ENCODE measurements at regions not wholly inside any gene's neighbourhood (a gene's known extent, or its start where the extent isn't known, plus 50 kb on each side); places are given as distances from the start of the nearest gene placed in this dataset.
A peak's percentile ranks its signal among the peaks of the same experiment; 100 is the strongest.

- POLR2A ChIA-PET, result no interaction called here
- no peak for TF ChIP-seq SIN3A (IDR thresholded peaks at IDR 0.05; ENCODE audit: borderline replicate concordance, low read depth, low read length)
- no peak for TF ChIP-seq FOXM1 (IDR thresholded peaks at IDR 0.05; ENCODE audit: low read depth)
- no peak for TF ChIP-seq FOSL2 (IDR thresholded peaks at IDR 0.05; ENCODE audit: borderline replicate concordance, low read depth)
- no peak for TF ChIP-seq ELF1 (IDR thresholded peaks at IDR 0.05)
- no peak for TF ChIP-seq GATA2 (CRISPR knock-in tag; IDR thresholded peaks at IDR 0.05)
- TF ChIP-seq USF1 (IDR thresholded peaks at IDR 0.05; ENCODE audit: borderline replicate concordance, low read depth), result no peak
- H2AFZ ChIP-seq (ENCODE audit: low read depth), result no peak overlapping the region
- H3K27me3 ChIP-seq (ENCODE audit: insufficient read depth), result no peaks in the 10 kb centered on the region
- H3K9me3 ChIP-seq, result 0 out of 2 replicates have a peak, but pooled peaks cover 6% of the 10 kb centered on the region
- no peak overlapping the region for H3K27ac ChIP-seq (ENCODE audit: low read depth in 2 of 2, low read length in 1 of 2)
- no peak for DNase-seq
- H4K20me1 ChIP-seq (ENCODE audit: insufficient read depth), result no peaks in the 10 kb centered on the region
- peaks cover 0 to 2% of the 10 kb centered on the region in 2 experiments; a peak in 2 of 4 replicates for H3K4me1 ChIP-seq (ENCODE audit: control insufficient read depth in 1 of 2, insufficient read depth in 2 of 2, low read depth in 1 of 2, low read length in 1 of 2)
- no peak overlapping the region for H3K4me2 ChIP-seq
- H3K79me2 ChIP-seq (ENCODE audit: insufficient read depth), result no peaks in the 10 kb centered on the region
- no peak overlapping the region for H3K9ac ChIP-seq
- H3F3A ChIP-seq (replicated peaks; ENCODE audit: insufficient read depth), result no peaks in the 10 kb centered on the region
- WGBS (ENCODE audit: low lambda C conversion rate), result 69% methylated on average over 3 of the region's 3 CpGs
- no peaks in the 10 kb centered on the region for H3K36me3 ChIP-seq (replicated peaks in 1 of 2; ENCODE audit: control insufficient read depth in 1 of 2, insufficient read depth in 2 of 2, low read length in 1 of 2)
- H3K4me3 ChIP-seq (ENCODE audit: low read depth in 2 of 2, low read length in 1 of 2), result no peak overlapping the region
- CTCF ChIA-PET, result interaction anchor here (0.6 kb wide), 1 partner anchor 466 kb away, joined by 4 read pairs; no protein-coding TSS in a partner anchor
- H3K9me2 ChIP-seq, result no peaks in the 10 kb centered on the region
Observed at GRCh38 chr4:95764961-95765360, 74.9 kb upstream of the PDHA2 start.

GRCh38 chr4:95761871-95762270 is 78.0 kb upstream of the PDHA2 start:
- Histone ChIP-seq H4K20me1 (ENCODE audit: insufficient read depth) (no peaks in the 10 kb centered on the region), H3K9me3 (no peaks in the 10 kb centered on the region), H3K4me2 (no peak overlapping the region), H3K79me2 (ENCODE audit: insufficient read depth) (no peaks in the 10 kb centered on the region), H2AFZ (ENCODE audit: low read depth) (no peak overlapping the region), H3K27me3 (ENCODE audit: insufficient read depth) (no peaks in the 10 kb centered on the region), H3K36me3 (replicated peaks in 1 of 2; ENCODE audit: control insufficient read depth in 1 of 2, insufficient read depth in 2 of 2, low read length in 1 of 2) (no peaks in the 10 kb centered on the region), H3K9me2 (no peaks in the 10 kb centered on the region), H3K4me1 (ENCODE audit: control insufficient read depth in 1 of 2, insufficient read depth in 2 of 2, low read depth in 1 of 2, low read length in 1 of 2) (peaks cover 0 to 5% of the 10 kb centered on the region in 2 experiments; a peak in 2 of 4 replicates), H3K4me3 (ENCODE audit: low read depth in 2 of 2, low read length in 1 of 2) (no peak overlapping the region), H3F3A (replicated peaks; ENCODE audit: insufficient read depth) (no peaks in the 10 kb centered on the region), H3K27ac (ENCODE audit: low read depth in 2 of 2, low read length in 1 of 2) (peak overlapping the region in 1 of 2 experiments; percentile 35; a peak in 1 of 4 replicates), H3K9ac (no peak overlapping the region)
- ChIA-PET CTCF (no interaction called here), POLR2A (no interaction called here)
- TF ChIP-seq USF2 (IDR thresholded peaks at IDR 0.05; ENCODE audit: borderline replicate concordance, low read depth, low read length) (no peak), NRF1 (IDR thresholded peaks at IDR 0.05; ENCODE audit: low read depth, low read length) (no peak), POLR2AphosphoS5 (IDR thresholded peaks at IDR 0.05; ENCODE audit: low read depth, low read length) (no peak), EZH2phosphoT487 (IDR thresholded peaks at IDR 0.05; ENCODE audit: borderline replicate concordance, low read depth) (no peak), ELF1 (IDR thresholded peaks at IDR 0.05) (no peak), MXI1 (IDR thresholded peaks at IDR 0.05; ENCODE audit: low read depth, low read length) (no peak), REST (IDR thresholded peaks at IDR 0.05; ENCODE audit: low read depth, low read length) (no peak), MEF2A (IDR thresholded peaks at IDR 0.05; ENCODE audit: borderline replicate concordance, low read depth) (no peak), GABPA (IDR thresholded peaks at IDR 0.05; ENCODE audit: low read depth) (no peak)
- DNase-seq, result no peak
- WGBS (ENCODE audit: low lambda C conversion rate), result 78% methylated on average over 3 of the region's 3 CpGs

All from SK-N-SH (cell line).